K562 (cell line): ENCODE measurements at regions not wholly inside any gene's neighbourhood (a gene's known extent, or its start where the extent isn't known, plus 50 kb on each side); places are given as distances from the start of the nearest gene placed in this dataset.

Source experiments
- CBX1 ChIP-seq: sonication (generic); IDR thresholded peaks from 2 replicates; pipeline ENCODE4 v1.6.1; 2016; ENCODE audit warnings: antibody characterized with exemption, low read depth, mild to moderate bottlenecking
- E2F8 ChIP-seq: fragments of 450-650 bp; IDR thresholded peaks from 2 replicates; pipeline ENCODE4 v1.7.1; 2018; ENCODE audit warnings: mild to moderate bottlenecking, low read depth; ENCODE audit not compliant: partially characterized antibody
- GATAD2A ChIP-seq: fragments of 450-650 bp; IDR thresholded peaks from 2 replicates; pipeline ENCODE4 v1.6.1; 2017
- RREB1 ChIP-seq: fragments of 250-450 bp; sonication (Bioruptor Pico); IDR thresholded peaks from 2 replicates; pipeline ENCODE4 v1.4.0; 2020
- TOE1 ChIP-seq, 2 experiments: fragments of 450-650 bp in 1 of 2; sonication (generic) in 1 of 2; formaldehyde crosslinking in 1 of 2; IDR thresholded peaks; 2 replicates each; pipeline versions ENCODE4 v1.7.1 to v1.8.0; 2016 to 2022; ENCODE audit warnings: borderline replicate concordance in 2 of 2, mild to moderate bottlenecking in 2 of 2, antibody characterized with exemption in 1 of 2, inconsistent platforms in 1 of 2, low read depth in 1 of 2, missing genetic modification reagents in 1 of 2, moderate library complexity in 1 of 2
- ZNF639 ChIP-seq, 2 experiments: fragments of 200-800 bp in 1 of 2; sonication (Bioruptor generic) in 1 of 2; sonication (generic) in 1 of 2; formaldehyde crosslinking in 1 of 2; IDR thresholded peaks in 1 of 2; conservative IDR thresholded peaks in 1 of 2; 2 replicates each; pipeline versions ENCODE4 v1.5.0 to v1.6.1; 2016 to 2020; ENCODE audit warnings: missing compliant biosample characterization in 1 of 2, missing genetic modification characterization in 1 of 2, missing genetic modification reagents in 1 of 2

- TF ChIP-seq RREB1 (peak; percentile 16; the same call in 1 of the 2 replicates), TOE1 (IDR thresholded peaks at IDR 0.05; ENCODE audit: borderline replicate concordance) (no peak), TOE1 (CRISPR knock-in tag; IDR thresholded peaks at IDR 0.05; ENCODE audit: borderline replicate concordance, low read depth) (no peak), E2F8 (no peak), CBX1 (0 out of 2 replicates have a peak, but pooled peaks have one; percentile 16), GATAD2A (no peak), ZNF639 (CRISPR knock-in tag; conservative IDR thresholded peaks at IDR 0.05 in 1 of 2, IDR thresholded peaks at IDR 0.05 in 1 of 2) (peak in 1 of 2 experiments; percentile 62; a peak in 1 of 4 replicates)
These were observed 185.2 kb upstream of the SLC38A2 start (continued) for GRCh38 chr12:46557539-46558373.
